NCI-H69 (cell line): ENCODE measurements at regions not wholly inside any gene's neighbourhood (a gene's known extent, or its start where the extent isn't known, plus 50 kb on each side); places are given as distances from the start of the nearest gene placed in this dataset.

ENCODE experiments used
- DNase-seq: peaks from one replicate; lab custom pipeline; 2025; lab: John Stamatoyannopoulos, UW

DNA sequence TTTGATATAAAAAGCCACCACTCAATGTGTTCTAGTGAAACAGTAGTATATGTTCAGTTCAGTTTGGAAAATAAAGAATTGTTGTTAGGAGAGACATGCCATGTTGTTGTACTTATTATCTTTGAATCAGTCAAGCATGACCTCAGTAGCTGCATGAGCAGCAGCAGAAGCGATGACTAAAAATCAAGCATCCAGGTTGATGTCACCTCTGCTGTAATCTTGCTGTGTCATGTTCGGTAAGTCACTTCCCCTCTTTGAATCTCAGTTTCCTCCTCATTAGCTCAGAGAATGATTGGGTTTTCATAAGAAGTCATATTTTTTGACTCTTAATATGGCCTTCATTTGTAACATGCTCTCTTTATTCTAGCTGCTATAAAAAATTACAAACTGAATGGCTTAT, 428.4 kb upstream of the B3GALT2 start:
- no peak for DNase-seq

DNA sequence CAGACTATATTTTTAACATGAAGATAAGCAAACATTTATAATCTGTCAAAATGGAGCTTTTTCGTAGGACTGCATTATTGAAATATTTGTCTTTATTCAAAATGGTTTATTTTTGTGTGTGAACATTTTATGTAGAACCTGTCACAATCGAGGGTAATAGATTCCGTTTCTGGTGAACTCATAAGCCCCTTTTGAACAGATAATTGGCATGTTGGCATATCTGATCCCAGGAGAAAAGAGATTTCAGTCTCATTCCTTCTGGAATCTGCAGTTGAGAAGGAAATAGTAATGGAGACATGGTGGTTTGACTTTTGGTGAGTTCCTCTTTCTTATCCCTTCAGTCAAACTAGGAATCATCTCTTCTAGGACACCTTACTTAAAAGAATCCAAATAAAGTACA, 427.9 kb upstream of the B3GALT2 start:
- DNase-seq = no peak

DNA sequence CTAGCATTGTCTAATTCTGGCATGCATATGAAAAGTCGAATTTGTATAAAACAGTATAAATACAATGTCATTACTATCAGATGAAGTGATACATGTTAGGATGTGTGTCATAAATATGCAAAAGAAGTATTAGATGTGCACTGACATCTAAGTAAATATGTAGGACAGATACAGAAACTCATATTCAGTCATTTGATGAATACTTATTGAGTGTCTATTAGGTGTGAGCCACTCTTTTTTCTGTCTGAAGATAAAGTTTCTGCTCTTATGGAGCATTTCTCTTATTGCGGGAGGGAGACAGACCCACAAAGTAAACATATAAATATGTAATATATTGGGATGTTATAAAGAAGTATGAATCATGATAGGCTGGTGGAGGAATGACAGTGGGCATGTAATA, 426.6 kb upstream of the B3GALT2 start:
- DNase-seq = no peak

- no peak for DNase-seq
These were observed 423.2 kb upstream of the B3GALT2 start for GRCh38 chr1:193609592-193609991.

DNA sequence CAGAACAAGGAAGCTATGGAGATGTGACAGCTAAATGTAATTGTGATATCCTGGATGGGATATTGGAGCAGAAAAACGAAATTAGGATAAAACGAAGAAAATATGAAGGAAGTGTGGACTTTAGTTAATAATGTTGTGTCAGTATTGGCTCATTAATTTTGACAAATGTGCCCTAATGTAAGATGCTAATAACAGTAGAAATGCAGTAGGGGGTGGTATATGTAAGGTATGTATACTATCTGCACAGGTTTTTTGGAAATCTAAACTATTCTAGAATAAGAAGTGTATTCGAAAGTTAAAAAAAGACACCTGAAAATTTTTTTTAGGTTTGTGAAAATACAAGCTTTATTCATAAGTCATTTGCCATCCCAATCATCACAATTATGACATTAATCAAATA, 421.4 kb upstream of the B3GALT2 start:
- peak; percentile 13 for DNase-seq

DNA sequence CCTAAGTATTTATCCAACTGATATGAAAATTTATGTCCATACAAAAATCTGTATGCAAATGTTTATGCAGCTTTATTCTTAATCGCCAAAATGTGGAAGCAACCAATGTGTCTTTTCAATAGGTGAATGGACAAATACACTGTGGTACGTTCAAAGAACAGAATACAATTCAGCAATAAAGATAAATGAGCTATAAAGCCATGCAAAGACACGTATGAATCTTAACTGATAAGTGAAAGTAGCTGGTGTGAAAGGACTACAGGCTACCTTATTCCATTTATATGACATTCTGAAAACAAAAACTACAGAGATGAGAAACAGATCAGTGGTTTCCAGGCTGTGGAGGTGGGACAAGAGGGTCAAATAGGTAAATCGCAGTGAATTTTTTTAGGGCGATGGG, 419.6 kb upstream of the B3GALT2 start:
- no peak for DNase-seq

DNA sequence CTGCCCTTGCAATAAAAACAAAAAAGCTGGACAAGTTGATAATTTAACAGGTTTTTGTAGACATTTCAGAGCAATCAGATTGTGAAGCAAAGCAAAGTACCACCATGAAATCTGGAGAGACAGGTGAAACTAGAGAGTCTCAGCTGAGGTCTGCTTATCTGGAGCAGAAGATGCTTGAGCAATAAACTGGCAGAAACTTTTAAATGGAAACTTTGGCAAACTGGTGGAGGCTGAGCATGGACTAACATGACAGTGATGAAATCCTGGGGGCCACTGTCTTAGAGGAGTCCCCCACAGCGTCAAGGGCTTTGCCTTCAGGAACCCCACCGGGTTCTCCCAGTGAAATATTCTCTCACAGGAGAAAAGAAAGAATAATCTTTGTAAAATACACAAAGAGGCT, 416.3 kb upstream of the B3GALT2 start:
- no peak for DNase-seq

DNA sequence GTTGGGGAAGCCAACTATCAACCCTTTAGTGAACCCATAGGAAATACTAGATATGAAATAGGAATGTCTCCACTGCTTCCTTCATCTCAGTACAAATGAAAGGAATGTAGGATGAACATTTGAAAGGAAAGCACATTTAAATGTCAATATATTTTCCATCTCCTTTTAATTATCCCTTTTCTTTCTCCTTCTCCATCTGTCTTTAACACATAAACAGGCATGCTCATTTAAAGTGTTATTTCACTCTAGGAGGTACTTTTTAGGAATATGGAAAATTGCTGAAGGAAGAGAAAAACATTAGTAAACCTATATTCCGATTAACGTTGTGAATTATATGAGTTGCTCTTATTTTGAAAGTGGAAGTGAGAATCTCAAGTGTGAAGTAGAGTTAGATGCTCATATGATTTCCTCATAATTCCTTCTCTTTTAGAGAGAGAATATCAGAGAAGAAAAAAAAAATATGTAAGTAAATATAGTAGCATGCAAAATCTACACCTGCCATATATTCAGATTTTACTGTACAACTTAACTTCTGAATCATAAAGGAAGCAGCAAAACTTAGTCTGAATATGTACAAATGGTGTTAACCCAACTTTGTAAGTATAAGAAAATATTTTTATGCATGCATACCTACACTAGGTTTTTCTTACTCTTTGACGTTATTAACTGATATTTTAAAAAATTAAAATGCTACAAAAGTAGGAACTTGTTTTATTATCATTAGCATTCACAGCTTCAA, 406.9 kb upstream of the B3GALT2 start:
- no peak for DNase-seq

DNA sequence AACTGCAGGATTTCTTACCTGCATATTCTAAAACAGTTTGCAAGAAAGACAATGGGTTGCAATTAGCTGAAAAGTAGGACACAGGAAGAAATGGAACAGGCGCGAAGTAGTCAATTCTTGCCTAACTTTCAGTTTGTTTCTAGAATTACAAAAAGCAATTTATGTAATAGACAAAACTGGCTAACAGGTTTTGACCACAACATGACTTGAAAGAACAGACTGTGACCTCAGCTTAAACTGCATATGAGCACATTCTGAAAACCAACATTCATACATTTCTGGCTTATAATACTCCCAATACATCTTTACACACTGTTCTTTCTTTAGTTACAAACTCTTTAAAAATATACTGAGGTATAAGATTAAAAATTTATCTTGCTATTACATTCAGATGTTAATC, 405.9 kb upstream of the B3GALT2 start:
- no peak for DNase-seq

DNA sequence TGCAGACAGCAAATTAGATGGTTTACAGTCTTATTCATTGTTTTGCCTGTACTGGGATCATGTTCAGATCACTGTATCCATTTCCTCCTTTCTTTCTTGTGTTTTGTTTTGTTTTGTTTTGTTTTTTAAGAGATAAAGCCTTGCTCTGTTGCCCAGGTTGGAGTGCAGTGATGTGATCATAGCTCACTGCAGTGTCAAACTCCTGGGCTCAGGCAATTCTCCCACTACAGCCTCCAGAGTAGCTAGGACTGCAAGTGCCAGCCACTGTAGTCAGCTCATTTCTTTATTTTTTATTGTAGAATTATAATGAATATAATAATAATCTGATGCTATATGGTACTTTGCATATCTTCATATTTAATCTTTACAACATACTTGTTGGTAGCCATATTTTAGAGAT, 403.7 kb upstream of the B3GALT2 start:
- no peak for DNase-seq

DNA sequence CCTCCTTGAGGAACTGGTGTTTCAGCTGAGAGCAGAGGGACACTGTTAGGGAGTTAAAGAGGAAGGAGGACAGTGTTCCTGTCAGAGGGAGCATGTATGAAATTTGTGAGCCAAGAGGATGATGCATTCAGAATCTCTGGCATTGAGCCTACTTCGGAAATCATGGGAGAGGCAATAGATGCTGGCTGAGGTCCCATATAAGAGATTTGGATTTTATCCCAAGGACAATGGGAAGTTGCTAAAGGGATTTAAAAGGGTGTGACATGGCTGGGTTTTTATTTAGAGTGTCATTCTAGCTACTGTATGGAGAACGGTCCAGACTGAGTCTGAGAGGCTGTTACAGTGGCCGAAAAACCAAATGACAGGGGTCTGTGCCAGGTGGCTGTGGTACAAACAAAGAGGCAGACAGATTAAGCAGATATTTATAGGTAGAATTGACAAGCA, 403.2 kb upstream of the B3GALT2 start:
- peak; percentile 49 for DNase-seq

GRCh38 chr1:193588311-193589082, 402.1 kb upstream of the B3GALT2 start:
- peak; percentile 40 for DNase-seq

- DNase-seq = no peak
These were observed 398.4 kb upstream of the B3GALT2 start for GRCh38 chr1:193584731-193585239.

DNA sequence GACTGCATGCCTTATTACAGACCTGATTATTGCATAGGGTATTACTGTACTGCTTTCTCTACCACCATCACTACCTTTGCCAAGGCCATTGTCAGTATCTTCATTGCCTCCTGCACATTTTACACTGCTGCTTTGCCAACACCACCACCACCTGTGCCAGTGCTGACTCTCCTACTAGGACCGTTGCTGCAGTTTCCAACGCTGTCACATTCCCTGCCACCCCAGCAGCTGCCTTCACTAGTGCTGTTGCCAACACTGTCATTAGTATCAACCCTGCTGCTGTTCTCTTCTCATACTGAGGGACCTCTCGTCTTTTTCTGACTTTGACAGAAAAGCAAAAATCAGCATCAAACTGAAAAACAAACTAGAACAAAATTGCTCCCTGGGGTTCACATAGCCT, 394.9 kb upstream of the B3GALT2 start:
- peak; percentile 13 for DNase-seq

GRCh38 chr1:193580419-193580818, 394.0 kb upstream of the B3GALT2 start:
- DNase-seq = no peak

- DNase-seq = no peak
These were observed 392.9 kb upstream of the B3GALT2 start for GRCh38 chr1:193579323-193579722.

- no peak for DNase-seq
These were observed 388.5 kb upstream of the B3GALT2 start for GRCh38 chr1:193574913-193575312.

GRCh38 chr1:193569983-193570269, 383.5 kb upstream of the B3GALT2 start:
- no peak for DNase-seq

DNA sequence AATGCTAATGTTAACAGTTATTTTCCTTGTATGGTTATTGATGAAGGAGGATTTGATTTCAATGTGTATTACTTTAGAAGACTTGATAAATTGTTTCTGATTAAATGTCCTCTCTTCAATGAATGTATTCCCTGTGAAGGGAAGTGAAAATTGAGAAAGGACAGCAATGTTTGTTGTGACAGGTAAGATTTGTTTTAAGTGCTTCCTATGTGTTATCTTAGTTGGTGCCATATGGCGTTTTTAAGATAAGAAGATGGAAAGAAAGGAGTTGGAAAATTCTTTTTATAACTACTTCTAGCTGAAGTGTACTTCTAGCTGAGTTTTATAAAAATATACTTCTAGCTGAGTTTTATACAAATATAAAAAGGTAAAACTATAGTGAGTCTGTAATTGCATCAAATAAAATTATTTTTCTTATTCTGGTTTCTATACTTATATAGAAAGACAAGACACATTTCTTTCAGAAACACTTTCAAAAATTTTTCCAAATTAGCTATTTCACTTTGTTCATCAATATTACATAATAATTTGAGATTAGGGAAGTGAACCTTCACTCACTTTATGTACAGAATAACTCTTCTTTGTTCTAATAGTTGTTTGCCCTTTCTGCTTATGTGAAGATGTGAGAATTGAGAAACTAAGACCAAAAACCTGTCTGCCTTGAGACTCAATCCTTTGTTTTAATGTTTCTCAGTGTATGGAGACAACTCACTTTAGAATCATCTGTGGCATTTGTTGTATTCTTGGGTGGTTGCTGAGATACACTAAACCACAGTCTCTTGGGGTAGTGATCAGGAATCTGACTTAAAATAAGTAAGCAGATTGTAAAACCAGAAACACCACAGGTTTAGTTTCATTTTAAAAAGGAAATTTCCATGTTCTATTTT, 382.9 kb upstream of the B3GALT2 start:
- DNase-seq = no peak

- no peak for DNase-seq
These were observed 382.1 kb upstream of the B3GALT2 start for GRCh38 chr1:193568512-193568911.

- no peak for DNase-seq
These were observed 381.5 kb upstream of the B3GALT2 start for GRCh38 chr1:193567937-193568336.

- no peak for DNase-seq
These were observed 380.3 kb upstream of the B3GALT2 start for GRCh38 chr1:193566735-193567134.
